DMS153 treated with DMSO at 0.1 percent for 48 hours (cell line): ENCODE measurements at regions not wholly inside any gene's neighbourhood (a gene's known extent, or its start where the extent isn't known, plus 50 kb on each side); places are given as distances from the start of the nearest gene placed in this dataset.

Experiments
- DNase-seq: peaks from one replicate; lab custom pipeline; 2025; ENCODE audit not compliant: unreplicated experiment; lab: John Stamatoyannopoulos, UW

DNA sequence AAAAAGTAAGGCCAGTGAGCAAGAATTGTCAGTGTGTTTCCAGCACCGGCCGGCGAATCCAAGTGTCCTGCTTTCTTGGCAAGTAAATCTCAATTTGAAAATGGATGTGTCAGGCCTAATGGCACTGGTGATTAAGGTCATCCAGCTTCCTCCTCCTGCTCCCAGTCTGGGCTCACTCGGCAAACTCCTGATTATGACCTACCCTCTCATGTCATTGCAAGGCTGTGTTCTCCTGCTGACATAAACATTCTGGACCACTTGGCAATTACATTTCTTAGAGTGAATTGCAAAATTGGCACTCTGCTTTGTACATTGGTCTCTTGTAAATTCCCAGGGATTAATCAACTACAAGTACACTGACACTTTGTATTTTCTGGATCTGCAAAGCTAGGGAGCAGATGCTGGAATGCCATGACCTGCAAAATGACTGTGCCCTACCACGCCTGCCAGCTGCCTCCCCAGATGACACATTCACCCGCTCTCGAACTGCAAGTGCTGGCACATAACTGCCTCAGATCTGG lies 473.8 kb downstream of the KIF20B start:
- no peak for DNase-seq

DNA sequence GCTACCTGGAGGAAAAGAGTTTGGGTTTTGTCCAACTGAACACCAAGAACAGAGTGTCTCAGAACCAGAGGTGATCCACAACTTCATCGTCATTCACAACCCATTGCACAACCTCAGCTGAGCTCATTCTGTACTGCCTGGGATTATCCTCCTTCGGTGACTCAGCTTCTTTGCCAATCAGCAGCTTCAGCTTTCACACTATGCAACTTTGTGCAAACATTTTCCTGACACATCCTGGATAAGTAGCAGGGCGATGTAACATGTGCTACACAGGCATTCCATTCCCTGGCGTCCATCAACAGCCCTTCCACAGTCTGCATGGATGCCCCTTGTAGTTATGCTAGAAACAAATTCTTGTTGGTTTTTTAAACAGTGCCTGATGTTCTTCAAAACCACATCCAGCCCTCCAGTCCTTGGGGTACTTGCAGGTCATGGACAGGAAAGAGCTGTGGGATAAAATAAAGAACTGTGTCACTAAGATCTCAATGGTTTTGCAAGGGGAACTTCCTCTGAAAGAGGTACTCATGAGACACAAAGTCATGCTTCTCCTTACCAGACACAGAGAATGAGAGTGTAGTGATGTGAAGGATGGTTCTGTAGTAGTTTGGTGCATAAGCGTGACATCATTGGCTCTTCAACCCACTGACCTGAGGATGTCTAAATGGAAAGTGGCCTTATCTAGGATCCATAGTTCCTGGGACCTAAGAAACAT lies 478.5 kb downstream of the KIF20B start:
- no peak for DNase-seq

DNA sequence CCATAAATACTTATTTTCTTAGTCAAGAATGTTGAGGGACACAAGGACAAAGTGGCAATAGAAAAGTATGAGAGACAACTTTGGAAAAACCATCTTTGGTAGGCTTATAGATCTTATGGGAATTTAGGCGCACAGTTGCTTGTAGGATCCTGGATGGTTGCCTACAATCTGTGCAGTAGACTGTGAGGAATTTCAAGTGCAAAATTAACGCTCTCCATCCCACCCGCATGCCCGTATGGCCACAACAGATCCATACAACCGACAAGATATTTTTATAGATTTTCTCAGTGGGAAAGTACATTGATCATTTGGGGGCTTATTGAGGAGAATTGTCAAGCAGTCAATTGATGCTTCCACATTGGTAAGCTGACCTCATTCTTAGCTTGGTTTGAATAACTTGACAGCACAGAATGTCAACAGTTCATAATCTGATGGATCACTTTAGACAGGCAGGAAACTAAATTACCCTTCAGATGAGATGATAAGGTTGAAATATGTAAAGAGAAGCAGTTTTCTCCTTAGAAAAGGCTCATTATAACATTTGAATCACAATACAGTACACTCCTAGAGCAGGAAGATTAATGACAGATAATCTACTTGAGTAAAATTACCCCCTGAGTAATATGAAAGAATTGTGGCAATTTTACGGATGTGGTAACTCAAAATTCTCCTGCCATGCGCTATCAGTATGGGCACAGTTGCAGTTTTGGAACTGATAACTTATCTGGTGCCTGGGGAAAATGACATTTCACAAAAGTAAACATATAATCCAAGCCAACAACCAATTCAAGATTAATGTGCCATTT lies 479.7 kb downstream of the KIF20B start:
- peak; percentile 1 for DNase-seq

DNA sequence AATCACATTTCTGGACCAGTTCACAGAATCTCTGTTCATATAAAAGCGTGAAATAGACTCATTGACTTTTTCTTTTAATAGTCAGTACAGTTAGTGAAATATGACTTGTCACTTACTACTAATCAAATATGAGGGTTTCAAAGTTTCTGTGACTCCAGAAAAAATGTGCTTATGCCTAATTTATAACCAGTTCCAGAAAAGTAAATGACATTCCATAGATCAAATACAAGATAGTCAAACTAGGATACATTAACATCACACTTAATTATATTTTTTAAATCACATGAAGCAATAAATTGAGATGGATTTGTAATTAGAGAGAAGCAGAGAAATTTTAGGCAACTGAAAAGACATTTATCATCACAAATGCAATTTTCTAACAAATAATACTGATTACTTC lies 491.4 kb downstream of the KIF20B start:
- DNase-seq = no peak

DNA sequence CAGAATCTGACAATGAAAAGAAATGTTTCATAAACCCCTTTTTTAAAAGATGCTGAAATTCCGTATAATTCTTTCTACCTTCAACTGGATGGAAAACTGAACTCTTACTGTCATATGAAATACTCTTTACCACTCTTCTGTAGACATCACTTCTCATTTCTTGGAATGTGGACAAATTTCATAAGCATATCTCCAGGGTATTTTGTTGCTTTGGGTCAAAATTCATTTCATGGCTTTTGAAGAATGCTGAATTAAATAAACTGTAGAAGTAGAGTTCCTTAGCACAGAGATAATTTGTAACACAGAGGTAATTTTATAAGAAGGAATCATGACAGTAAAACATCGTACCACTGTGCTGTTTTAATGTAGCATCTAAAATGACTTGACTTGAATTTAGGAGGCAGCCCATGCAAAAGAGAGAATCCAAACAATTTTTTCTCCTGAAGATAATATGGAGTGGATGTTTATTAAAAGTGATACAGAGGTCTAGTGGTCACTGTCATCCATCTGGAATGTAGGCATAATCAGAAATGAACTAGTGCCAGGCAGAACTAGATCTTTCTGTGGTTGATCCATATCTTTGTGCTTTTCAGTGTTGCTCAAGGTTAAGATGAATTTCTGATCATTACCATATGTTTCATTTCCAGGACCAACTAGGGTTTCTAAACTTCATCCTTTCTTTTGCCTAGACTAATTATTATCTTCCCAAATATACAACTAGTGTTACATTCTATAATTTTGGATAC lies 492.0 kb downstream of the KIF20B start:
- DNase-seq = no peak

DNA sequence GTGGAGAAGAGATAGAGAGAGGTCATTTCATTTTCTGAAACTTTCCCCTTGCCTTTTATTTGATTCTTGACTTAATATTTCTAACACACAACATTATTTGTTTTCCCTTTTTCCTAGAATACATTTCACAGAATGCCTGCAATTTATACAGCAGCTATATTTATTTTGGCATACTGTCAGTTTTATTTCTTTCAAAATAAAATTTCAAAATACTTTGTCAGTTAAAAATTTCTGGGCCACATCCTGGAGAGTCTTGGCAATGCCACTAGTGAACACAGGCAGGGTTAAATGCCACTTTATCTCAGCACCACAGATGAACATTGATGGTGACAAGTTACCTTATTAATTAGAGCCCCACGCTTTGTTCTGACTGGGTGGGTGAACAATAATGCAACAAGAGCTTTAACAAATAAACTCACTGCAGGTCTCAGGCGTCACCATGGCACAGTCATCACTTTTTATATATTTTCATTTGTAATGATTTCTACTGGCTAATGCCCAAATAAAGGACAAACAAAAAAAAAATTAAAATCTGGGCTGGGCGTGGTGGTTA lies 494.0 kb downstream of the KIF20B start:
- DNase-seq = no peak

DNA sequence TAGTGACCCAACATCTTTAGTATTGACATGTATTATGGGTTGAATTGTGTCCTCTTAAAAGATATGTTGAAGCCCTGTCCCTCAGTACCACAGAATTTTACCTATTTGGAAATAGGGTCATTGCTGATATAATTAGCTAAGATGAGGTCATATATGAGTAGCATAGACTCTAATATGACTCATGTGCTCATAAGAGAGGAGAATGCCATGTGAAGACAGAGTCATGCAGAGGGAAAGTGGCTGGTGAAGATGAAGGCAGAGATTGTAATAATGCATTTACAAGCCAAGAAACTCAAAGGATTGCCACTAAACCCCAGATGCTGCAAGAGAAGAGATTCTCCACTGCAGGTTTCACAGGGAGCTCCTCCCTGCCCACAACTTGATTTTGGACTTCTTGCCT lies 496.4 kb downstream of the KIF20B start:
- no peak for DNase-seq

DNA sequence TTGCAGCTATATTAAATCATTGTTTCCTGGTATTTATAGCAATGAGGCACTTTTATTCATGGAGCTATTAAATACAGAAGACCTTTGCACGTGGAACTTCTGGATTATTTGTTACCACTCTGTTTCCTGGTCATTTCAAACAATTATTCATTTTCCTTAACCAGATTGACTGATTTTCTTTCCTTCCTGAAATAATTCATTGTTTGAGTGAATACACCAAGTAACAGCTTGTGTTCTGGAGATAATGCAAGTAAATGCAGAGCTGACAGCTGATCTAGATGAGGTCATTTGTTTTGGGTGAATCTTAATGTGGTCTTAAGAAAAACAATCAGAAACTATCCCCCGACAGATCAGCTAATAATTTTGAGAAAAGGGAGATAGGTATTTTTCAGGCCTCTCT lies 497.7 kb downstream of the KIF20B start:
- DNase-seq = no peak

DNA sequence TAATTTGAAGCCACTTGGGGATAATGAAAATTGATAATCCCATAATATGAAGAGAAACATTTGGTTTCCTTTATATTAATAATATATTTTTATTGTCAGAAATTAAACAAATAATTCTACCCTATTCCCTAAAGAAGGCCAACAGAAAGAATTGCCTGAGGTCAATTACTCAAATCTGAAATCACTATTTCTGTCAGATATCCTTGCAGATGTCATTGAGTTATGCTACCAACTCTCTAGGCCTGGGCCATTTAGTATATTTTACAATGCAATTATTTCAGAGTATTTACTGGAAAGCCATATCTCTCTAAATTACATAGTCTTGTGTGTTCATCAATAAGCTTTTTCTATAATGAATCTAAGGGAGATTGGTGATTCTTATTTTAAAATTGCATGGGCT lies 498.1 kb downstream of the KIF20B start:
- no peak for DNase-seq

DNA sequence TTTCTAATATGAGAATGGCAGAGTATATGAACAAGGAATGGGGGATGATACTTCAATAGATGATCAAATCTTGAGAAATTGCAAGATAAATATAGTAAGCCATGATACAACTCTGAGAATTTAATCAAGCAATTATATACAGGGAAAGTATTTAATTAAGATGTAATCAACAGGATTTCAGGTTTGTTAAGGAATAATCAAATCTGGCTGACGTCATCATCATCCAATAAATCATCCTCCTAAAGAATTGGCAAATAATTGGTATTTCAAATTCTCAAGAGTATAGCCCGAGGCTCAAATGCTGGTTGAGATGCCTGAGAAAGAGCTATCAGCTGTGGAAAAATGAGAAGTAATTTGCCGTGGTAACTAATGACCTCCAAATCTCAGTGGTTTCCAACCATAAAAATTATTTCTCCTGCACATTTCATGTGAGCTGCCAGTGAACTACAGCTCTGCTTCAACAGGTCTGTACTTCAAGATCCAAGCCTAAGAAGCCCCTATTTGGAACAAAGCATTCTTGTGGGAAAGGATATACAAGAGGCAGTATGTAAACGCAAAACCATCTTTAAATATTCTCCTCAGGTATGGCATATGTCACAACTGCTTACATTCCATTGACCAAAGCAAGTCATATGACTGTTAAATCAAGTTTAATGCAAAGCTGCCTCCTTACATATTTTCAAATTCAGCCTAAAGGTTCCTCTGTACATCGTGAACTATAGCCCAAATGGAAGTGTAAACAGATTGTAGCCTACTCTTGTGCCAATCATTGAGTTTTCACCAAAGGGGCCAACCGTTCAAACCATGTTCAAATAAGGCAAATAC lies 503.0 kb downstream of the KIF20B start:
- no peak for DNase-seq

DNA sequence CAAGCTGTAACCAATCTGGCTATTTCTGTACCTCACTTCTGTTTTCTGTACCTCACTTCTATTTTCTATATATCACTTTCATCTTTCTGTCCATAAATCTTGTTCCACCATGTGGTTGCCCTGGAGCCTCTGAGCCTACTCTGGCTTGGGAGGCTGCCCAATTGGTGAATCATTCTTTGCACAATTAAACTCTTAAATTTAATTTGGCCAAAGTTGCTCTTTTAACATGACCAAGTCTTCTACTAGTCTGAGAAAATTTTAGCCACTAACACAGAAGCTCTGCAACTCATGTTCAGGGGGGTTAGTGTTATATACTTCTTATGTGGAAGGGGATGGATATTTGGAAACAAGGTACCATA lies 503.5 kb downstream of the KIF20B start:
- DNase-seq = no peak

DNA sequence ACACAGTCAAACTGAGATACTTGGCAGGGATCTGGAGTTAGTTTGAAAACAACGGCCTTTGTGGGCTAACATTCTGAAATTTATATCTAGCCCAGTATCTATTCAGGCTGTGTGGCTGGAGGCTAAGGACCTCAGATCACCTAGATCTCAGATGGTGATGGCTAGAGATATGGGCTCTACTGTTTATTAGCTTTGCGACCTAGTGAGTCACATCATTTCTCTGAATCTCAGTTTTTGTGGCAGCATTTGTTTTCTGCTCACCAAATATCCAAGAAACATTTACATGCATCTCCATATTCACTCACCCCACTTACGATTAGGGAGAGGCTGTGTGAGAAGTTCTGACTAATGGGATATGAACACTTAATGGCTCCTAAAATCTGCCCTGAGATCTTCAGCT lies 503.9 kb downstream of the KIF20B start:
- DNase-seq = no peak

DNA sequence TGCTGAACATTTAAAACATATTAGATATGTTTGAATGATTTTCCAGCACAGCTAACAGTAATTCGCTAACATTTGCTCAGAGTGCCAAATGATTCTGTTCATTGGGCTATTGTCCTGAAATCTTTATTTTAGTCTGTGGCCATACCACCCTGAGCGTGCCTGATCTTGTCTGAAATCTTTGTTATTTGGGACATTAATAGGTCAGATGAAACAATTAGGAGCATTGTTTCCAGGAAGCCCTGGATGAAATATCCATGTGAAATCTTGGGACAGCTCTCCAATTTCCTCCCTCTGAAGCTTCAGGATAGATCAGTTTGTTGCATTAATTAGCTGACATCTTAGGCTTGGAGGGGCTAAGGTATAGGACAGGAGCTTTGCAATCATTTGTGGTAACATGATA lies 512.0 kb downstream of the KIF20B start:
- no peak for DNase-seq

DNA sequence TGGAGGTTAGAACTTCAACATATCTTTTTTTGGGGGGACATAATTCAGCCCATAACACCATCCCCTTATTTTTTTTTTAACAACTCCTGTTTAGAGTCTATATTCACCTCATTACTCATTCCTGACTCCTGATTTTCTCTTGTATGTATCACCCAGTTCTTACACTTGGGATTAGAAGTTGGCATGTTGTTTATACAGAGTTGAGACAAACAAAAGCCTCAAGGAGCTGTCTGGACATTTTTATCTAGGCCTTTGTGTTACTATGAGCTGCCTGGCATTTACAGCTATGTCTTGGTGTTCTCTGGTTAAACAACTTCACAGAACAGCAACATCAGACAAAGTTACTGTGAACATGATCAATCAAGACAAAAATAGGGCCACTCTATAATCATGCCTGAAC lies 517.5 kb downstream of the KIF20B start:
- no peak for DNase-seq

DNA sequence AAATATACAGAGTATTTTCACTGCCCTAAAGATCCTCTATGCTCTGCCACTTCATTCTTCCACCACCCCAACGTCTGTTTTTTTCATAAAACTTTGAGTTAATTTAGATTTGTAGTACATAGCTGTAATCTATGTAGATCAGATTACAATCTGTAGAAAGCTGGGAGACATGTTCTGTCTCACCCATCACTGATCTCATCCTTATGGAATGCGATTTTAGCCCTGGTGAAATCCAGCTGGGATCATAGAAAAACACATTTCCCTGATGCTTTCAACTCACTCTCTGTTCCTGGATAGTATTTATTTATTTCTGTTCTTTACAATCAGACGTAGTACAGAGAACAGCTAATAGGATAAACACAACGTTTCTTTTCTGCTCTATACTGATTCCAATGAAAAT lies 521.0 kb downstream of the KIF20B start:
- DNase-seq = no peak

DNA sequence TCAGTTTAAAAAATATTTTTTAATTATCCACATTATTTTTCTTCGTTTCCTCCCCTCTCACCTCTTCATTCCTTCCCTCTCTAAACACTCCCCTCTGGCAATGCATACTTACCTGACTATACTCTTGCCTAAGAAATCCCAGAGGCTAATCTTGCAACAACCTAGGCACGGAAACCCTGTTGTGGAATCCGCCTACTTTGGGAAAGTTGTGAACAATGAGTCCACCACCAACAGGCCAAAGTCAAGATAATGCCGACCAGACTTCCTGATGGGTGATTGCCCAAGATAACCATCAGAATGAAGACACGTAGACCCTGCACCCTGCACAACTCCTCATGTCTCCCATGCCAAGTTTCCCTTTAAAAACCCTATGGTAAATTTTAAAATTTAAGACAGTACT lies 521.5 kb downstream of the KIF20B start:
- no peak for DNase-seq

DNA sequence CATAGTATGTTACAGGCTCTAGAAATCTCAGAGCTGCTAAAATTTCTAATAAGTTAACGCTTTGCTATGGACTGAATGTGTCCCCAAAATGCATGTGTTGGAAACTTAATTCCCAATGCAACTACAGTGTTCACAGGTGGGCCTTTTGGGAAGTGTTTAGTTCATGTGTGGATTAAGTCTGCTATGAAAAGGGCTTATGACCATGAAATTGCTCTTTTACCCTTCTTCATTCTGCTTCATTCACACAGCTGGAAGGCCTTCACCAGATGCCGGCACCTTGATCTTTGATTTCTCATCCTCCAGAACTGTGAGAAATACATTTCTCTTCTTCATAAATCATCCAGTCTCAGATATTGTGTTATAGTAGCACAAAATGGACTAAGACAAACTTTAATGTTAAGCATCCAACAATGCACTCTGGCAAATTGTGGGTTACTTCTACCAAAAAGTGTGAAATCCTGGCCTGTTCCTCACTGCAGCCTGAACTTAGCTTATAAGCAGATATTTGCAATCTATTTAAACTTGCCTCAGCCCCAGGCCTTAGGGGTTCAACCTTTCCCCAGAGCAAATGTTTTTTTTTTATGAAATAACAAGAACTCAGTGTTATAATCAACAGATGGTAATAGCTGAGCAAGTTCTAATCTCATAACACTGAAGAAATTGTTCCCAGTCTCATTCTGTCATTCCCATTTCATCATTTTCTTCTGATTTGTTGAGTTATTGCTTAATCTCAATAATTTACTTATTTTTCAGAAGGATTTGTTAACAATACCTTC lies 523.6 kb downstream of the KIF20B start:
- DNase-seq = no peak

DNA sequence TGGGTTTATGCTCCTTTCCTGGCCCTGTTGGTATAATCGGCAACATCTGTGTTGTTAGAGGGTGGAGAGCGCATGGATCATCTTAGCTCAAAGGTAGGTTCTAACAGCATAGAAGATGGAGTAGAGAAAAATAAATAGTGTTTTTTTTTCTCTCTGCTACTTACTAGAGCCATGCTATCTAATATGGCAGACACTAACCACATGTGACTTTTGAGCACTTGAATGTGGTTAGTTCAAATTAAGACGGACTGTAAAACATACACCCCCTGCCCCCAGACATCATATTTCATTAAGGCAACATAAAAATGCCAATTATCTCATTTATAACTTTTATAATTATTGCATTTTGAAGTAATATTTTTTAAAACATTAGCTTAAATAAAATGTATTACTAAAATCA lies 525.1 kb downstream of the KIF20B start:
- no peak for DNase-seq

DNA sequence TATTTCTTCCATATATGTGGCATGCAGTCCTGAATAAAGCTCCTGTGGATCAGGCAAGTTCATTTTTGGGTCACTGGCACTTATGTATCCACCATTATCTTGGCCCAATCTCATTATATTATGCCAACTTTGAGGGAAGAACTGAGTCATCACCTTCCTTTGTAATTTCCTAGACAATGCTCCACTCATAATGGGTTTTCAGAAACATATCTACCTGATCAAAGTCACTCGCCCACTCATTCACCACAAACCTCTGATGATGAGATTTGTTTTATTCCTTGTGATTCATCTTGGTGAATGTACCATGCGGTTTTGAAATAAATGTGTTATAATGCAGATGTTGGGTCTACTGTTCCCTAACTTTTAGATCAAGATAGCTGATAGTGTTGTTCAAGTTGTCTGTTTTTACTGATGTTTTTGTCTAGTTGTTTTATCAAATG lies 525.8 kb downstream of the KIF20B start:
- no peak for DNase-seq

DNA sequence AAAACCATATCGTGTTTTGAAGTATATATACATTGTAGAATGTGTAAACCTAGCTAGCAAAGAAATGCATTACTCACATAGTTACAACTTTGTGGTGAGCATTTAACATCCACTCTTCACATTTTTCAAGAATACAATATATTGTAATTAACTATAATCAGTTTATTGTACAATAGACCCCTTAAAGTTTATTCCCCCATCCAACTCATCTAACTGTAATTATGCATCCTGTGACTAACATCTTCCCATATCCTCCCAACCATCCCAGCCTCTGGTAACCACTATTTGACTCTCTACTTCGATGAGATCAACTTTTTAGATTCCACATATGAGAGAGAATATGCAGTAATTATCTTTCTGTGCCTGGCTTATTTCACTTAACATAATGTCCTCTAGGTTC lies 526.4 kb downstream of the KIF20B start:
- no peak for DNase-seq
